Smooth muscle cell of the brain vasculature (primary cell): ENCODE measurements at regions not wholly inside any gene's neighbourhood (a gene's known extent, or its start where the extent isn't known, plus 50 kb on each side); places are given as distances from the start of the nearest gene placed in this dataset.

Experiments used
- DNase-seq: peaks from one replicate; pipeline ENCODE4 v3.0.0-alpha.2; 2012; ENCODE audit warnings: low read depth, low spot score

DNA sequence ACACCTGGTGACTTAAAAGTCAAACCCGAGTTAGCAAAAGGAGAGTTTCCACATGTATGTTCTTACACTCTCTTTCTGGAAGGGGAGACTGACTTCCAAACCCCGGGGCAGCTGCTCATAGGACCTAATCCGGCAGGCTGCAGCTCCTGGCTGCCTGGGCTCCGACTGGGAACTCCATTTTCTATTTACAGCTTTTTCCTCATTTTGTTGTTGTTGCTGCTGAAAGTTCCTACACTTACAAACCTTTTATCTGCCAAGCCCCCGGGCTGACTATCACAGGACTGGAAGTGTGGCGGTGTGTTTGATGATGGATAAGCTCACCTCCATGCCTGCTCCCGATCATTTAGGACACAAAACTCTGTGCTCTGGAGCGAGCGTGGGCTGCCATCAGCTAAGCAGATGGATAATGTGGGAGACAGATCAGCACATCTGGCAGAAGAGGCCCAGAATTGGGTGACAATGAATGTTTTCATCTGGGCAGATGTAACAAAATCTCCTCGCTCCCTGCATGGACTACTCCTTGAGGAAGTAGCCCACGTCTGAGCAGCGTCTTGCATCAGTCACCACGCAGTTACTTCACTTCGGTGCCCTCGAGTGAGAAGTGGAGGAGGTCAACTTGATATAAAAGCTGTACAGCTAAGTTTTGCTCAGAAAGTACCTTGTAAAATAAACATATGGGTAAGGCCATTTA is 114.4 kb upstream of the COPS8 start:
- DNase-seq = no peak

GRCh38 chr2:236971919-236972381 is 113.7 kb upstream of the COPS8 start:
- DNase-seq = no peak

GRCh38 chr2:236972491-236973342 is 113.0 kb upstream of the COPS8 start:
- DNase-seq = no peak

DNA sequence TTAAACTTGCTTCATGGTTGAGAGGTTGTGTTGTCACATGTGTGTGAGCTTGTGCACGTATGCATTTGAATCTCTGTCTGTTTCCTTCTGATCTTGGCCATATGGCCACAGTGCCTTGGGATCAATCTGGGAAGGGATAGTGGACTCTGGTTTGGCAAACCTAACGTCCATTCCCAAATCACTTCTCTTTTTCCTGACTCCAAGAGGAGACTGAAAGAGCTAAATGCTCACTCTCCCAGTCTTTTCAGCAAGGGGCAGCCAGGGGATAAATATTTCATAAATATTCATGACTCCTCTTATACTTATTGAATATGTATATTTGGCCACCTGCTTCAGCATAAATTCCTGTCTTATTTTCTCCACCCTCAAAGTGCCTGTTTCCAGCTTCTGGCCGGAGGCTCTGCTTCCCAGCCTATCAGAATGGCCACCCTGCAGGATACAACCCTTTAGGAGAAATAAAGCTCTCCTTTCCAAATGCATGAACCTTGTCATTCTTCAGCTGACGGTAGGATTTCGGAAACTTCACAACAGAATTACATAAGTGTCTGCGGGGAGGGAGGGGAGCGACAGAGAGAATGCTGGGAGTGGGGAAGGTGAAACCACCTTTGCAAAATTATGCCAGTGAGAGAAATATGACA is 112.2 kb upstream of the COPS8 start:
- no peak for DNase-seq

DNA sequence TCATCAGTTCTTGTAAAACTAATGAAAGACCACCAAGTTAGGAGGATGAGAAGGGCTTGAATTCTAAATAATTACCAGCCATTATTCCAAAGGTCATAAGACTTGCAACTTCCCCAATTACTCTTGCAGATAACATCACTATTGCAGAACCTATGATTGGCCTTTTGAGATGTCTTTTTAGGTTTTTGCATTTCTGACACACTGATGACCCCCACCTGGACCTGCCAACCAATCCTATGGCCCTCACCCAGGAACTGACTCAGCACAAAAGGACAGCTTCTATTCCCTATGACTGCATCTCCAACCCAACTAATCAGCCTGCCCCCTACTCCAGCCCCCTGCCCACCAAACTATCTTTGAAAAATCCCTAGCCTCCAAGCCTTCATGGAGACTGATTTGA is 111.5 kb upstream of the COPS8 start:
- DNase-seq = no peak

GRCh38 chr2:236974752-236975151 is 110.9 kb upstream of the COPS8 start:
- no peak for DNase-seq

DNA sequence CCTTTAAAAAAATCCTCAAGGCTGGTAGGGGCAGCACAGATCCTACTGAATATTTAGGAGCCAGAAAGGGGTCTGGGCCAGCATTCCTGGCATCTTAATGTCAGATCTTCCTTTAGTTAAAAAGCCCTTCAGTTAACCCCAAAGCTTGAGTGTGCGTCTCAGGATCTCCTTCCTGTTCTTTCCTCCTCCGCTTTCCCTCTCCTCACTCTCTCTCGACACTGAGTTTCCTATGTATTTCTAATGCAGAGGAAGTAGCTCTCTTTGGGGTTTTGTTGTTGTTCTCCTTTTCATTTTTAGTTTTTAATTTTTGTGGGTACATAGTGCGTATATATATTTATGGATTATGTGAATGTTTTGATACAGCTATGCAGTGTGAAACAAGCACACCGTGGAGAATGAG is 109.9 kb upstream of the COPS8 start:
- DNase-seq = no peak

DNA sequence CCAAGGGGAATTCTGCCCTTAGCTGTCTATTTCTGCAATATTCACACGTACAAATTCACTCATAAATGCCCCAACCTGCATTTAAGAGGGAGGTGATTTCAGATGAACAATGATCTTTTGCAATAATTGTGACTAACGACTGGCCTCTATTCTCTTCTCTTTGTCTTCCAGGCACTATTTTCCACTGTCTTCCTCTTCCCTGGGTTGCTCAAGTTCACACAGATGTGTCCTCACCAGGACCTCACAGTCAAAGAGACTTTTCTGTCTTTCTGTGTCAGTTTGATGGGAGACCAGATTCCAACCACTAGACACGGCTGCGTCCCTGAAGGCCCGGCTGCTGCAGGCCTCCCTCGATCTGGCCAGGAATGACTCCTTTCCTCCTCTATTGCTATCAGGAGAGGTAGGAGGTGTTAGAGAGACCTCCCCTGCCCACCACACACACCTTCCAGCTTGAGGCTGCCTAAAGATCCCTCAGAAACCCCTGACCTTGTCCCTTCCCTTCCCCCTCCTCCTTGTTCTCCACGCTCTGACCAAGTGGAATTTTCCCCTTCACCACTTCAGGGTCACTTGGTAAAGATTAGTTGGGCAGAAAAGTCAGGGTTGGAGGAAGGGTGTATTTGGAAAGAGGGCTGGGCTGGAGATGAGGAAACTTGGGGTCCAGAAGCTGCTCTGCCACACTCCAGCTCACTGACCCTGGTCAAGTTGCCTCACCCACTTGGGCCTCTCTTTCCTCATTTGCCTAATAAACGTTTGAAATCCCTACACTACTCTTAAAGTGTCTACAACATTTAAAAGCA is 109.2 kb upstream of the COPS8 start:
- no peak for DNase-seq

GRCh38 chr2:236977063-236977851 is 108.4 kb upstream of the COPS8 start:
- no peak for DNase-seq

- no peak for DNase-seq
These were observed 107.8 kb upstream of the COPS8 start for GRCh38 chr2:236977852-236978398.

DNA sequence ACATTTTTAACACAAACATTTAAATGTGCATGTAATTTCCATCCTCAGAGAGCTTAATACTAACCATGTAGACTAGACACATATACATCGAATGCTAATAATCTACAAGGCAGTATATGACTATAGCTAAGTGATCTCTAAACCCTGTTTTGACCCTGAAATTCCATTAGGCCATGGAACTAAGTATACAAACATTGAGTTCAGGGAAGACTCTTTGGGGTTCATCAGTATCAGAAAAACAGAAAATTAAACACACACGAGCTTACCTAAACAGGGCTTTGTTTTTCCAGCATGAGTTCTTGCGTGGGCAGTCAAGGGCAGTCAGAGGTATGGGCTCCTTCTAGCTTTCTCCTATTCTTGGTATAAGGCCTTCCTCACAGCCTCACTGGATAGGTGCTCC is 106.0 kb upstream of the COPS8 start:
- DNase-seq = no peak

DNA sequence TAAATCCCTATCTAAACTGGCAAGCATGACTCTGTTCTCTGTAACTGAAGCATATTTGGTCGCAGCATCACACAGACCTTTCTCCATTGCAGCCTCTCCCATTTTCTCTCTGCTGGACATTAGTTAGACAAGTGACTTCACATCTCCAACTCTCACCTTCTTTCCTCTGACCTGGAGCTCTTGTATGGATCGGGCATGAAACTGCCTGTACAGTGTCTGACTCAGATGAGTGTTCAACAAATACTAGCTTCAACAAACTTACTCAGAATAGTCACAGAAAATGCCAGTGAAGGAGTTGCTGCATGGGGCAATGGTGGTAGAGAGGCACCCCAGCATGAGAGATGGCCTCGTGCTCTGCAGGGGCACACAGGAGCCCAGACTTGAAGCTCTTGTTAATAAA is 104.7 kb upstream of the COPS8 start:
- DNase-seq = no peak

DNA sequence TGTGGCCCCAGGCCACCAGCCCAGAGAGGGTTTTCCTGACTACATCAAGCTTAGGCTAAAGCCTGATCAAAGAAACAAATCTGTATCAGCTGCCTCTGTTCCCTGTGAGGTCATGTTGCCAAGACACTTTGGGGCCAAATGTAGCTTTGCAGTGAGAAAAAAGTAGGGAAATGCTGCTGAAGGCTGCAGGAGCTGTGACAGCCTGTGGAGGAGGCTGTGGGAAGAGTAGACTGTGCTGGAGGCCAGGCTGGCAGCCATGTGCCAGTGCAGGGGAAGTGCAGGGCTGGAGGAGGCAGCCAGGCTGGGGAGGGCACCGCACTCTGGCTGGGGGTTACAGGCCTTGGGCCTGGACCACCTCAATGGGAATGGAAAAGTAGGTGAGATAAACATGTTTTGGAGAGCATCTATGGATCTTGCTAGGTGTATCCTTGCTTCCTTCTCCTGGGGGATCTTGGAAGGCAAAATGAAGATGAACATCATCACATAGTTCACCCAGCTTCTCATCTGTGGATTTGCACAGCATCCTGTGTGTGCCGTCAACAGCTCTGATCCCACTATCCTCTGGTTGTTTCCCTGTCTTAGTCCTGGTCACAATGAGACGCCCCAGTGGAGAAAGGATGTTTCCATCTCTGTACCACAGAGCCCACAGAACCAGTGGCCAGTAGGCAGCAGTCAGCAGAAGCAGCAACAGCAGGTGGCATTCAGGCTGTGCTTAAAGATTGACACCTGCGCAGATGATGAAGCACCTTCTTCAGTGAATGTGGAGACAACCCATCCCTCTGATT is 103.8 kb upstream of the COPS8 start:
- no peak for DNase-seq

DNA sequence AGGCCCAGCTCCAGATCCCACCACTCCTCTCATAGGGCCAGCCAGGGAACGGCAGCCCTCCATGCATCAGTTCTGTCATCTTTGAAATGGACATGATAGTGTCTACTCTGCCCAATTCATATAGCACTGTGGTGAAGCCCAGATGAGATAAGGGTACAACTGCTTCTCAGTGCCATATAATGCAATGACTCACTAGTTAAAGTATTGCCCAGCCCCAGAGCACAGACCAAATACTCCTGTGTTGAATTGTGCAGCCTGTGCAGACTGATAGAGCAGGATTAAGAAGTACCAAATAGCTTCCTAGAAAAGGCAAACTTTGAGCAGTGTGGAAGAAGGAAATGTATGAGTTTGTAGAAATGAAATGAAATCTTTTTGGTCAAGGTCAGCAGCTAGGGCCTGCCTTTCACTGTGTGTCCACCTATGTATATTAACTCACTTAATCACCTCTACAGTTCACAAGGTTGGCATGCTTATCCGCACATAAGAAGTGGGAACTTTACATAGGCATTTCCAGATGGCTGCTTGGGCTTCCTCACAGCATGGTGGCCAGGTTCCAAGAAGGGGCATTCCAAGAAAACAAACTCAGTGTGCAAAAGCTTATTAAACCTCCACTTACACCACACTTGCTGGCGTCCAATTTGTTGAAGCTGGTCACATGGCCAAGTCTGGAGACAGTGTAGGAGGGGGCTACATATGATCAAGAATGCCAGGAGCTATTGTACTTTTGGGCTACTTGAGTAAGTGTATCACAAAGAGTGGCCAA is 102.8 kb upstream of the COPS8 start:
- DNase-seq = no peak

DNA sequence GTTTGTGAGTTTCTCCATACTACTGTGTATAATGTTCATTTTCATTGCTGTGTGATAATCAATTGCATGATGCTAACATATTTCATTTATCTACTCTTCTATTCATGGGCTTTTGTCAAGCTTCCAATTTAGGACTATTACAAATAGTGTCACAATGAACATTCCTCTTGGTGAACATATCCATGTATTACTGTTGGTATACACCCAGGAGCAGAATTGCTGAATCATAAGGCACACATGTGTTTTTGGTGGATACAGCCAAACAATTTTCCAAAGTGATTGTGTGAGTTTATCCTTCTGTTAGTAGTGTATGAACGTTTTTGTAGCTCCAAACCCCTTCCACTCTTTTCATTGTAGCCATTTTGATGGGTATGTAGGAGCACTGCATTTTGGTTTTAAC is 101.6 kb upstream of the COPS8 start:
- DNase-seq = no peak

- no peak for DNase-seq
These were observed 99.8 kb upstream of the COPS8 start for GRCh38 chr2:236985761-236986339.

DNA sequence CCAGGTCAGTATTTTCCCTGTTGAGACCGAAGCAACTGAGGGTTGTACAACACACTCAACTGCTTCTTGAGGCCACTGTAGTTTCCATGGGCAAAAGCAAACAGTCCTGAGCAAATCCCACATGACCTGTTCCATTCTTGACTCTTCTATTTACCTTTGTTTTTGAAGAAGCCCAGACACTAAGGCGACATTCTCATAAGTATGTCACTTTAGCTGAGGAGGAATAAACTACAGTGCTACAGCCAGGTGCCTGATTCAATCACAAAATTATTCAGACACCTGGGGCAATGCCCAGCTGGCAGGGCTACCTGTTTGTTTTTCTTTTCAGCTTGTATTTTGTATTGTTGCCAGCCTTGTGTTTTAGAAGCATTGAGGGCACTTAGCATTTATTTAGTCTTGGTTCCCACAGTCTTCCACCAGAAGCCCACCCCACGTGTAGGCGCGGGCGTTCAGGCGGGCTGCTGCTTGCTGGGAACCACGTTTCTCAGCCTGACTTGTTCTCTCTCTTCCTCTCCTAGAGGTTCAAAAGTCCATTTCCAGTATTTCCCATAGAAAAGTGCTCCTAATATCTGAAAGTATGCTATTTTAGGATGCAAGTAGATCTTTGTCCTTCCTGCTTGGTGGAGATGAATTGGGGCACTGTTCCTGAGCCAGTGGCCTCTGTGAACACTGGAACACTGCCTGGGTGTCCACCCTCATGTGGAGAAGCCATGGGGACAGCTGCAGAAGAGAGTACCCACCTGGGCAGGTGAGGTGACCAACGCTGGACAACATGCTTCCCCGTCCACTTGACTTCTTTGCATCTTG is 99.0 kb upstream of the COPS8 start:
- no peak for DNase-seq

GRCh38 chr2:236988216-236988615 is 97.5 kb upstream of the COPS8 start:
- no peak for DNase-seq
